Stomach (tissue), 8 donors: ENCODE measurements at regions not wholly inside any gene's neighbourhood (a gene's known extent, or its start where the extent isn't known, plus 50 kb on each side); places are given as distances from the start of the nearest gene placed in this dataset.
"Not testable (repeated sequence)": the region's sequence is repeated elsewhere in the genome, so short reads cannot be mapped to it uniquely, and the experiment has no call there.

Experiments
- DNase-seq, 2 donors: peaks; one replicate each; pipeline versions ENCODE4 v3.0.0 to v3.0.0-alpha.2; 2013 to 2019
- H3K27ac ChIP-seq, 5 donors: fragments of 200-600 bp in 4 of 5; sonication (generic) in 4 of 5; one replicate each; pipeline ENCODE4 v1.5.1; 2013 to 2019; ENCODE audit warnings: mild to moderate bottlenecking in 1 of 5, moderate library complexity in 1 of 5
- H3K27me3 ChIP-seq, 3 donors: fragments of 200-600 bp; sonication (generic); one replicate each; pipeline ENCODE4 v1.5.1; 2017 to 2019; ENCODE audit warnings: mixed run types in 1 of 3
- H3K36me3 ChIP-seq, 4 donors: fragments of 200-600 bp; sonication (generic); 1 replicate in 3 of 4; 2 replicates in 1 of 4; pipeline ENCODE4 v1.5.1; 2016 to 2019
- H3K4me1 ChIP-seq, 4 donors: fragments of 200-600 bp; sonication (generic); one replicate each; pipeline ENCODE4 v1.5.1; 2016 to 2019
- H3K4me3 ChIP-seq, 4 donors: fragments of 200-600 bp; sonication (generic) in 3 of 4; one replicate each; pipeline ENCODE4 v1.5.1; 2016 to 2019; ENCODE audit warnings: mild to moderate bottlenecking in 1 of 4
- H3K9me3 ChIP-seq, 4 donors: fragments of 200-600 bp; sonication (generic); one replicate each; pipeline ENCODE4 v1.5.1; 2016 to 2019
- EP300 ChIP-seq: sonication (generic); formaldehyde crosslinking; IDR thresholded peaks from one replicate; pipeline ENCODE4 v1.6.1; 2017; ENCODE audit warnings: antibody characterized with exemption
- POLR2A ChIP-seq, 4 donors: fragments of 450-650 bp; IDR thresholded peaks; one replicate each; pipeline ENCODE4 v1.6.1; 2016; ENCODE audit warnings: antibody characterized with exemption in 4 of 4, control low read depth in 2 of 4, mild to moderate bottlenecking in 1 of 4, moderate library complexity in 1 of 4
- POLR2AphosphoS5 ChIP-seq, 3 donors: sonication (generic); formaldehyde crosslinking; IDR thresholded peaks; one replicate each; pipeline ENCODE4 v1.6.1; 2016; ENCODE audit warnings: antibody characterized with exemption in 3 of 3
- WGBS, 5 donors: extraction: QIAGEN DNeasy Blood & Tissue Kit in 3 of 5; methylation state at CpG; one replicate each; pipeline versions ENCODE4 v1.1.5 to v1.1.7; 2013 to 2018; 5-methylcytosine and 5-hydroxymethylcytosine counted together
- intact Hi-C: fragments of 100-400 bp; cut with DNase I; formaldehyde crosslinking; loops from one replicate; pipeline ENCODE4 v1.15.1; 2023; ENCODE audit warnings: low total_unique reads
- TF ChIP-seq, protein P1 (sequence below), 7 experiments: fragments of 450-650 bp in 4 of 7; fragments of 200-600 bp in 3 of 7; sonication (generic) in 3 of 7; IDR thresholded peaks; one replicate each; pipeline ENCODE4 v1.5.1; 2016 to 2019; ENCODE audit warnings: antibody characterized with exemption in 7 of 7, control low read depth in 2 of 7, mild to moderate bottlenecking in 1 of 7
- donor health status: healthy with polysubstance abuse.
- donor health status: Bipolar disorder and iron deficiency.
- donor health status: healthy.

DNA sequence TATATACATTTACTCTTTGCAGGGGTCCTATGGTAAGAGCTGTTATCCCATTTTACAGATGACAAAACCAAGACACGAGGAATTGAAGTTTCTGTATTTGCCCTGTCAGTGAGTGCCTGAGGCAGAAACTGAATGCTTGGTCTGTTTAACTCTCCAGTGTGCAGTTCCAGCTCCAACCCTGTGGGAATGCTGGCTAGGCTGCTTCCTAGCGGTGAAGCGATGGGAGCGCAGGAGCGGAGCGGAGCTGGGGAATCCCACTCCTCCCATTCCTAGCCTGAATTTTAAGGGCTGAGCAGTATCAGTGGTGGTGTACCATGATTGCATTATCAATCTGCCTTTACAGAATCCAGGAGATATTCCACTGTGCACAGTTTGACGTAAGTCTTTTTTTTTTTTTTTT lies 202.3 kb downstream of the LRRC70 start:
- 84 to 92% (median 90%) methylated on average over 7 of the region's 7 CpGs for WGBS, 5 donors
- Histone ChIP-seq H3K9me3 (no peaks in the 10 kb centered on the region), H3K4me3 (no peak overlapping the region), H3K4me1 (no peaks in the 10 kb centered on the region), H3K27ac (no peak overlapping the region), H3K36me3 (no peaks in the 10 kb centered on the region), H3K27me3 (no peaks in the 10 kb centered on the region)
- intact Hi-C loops = no loop called here
- DNase-seq = no peak
- TF ChIP-seq POLR2A (IDR thresholded peaks at IDR 0.05) = no peak
- TF ChIP-seq, protein P1, sequence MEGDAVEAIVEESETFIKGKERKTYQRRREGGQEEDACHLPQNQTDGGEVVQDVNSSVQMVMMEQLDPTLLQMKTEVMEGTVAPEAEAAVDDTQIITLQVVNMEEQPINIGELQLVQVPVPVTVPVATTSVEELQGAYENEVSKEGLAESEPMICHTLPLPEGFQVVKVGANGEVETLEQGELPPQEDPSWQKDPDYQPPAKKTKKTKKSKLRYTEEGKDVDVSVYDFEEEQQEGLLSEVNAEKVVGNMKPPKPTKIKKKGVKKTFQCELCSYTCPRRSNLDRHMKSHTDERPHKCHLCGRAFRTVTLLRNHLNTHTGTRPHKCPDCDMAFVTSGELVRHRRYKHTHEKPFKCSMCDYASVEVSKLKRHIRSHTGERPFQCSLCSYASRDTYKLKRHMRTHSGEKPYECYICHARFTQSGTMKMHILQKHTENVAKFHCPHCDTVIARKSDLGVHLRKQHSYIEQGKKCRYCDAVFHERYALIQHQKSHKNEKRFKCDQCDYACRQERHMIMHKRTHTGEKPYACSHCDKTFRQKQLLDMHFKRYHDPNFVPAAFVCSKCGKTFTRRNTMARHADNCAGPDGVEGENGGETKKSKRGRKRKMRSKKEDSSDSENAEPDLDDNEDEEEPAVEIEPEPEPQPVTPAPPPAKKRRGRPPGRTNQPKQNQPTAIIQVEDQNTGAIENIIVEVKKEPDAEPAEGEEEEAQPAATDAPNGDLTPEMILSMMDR (IDR thresholded peaks at IDR 0.05) = no peak
- TF ChIP-seq POLR2AphosphoS5 (IDR thresholded peaks at IDR 0.05) = no peak
- TF ChIP-seq EP300 = no peak

DNA sequence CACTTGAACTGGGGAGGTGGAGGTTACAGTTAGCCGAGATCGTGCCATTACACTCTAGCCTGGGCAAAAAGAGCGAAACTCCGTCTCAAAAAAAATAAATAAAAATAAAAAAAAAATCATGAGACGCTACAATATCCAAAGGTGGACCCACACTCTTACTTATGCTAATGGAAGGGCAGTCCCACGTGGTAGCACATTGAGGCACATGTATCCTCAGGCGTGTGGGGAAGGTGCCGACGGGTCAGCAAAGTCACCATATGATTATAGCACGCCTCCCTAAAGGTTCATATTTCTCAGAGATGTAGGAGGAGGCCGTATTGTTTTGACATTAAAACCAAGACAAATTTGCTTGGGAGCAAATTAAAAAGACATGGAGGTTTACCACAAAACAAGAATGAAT lies 201.6 kb downstream of the LRRC70 start:
- Histone ChIP-seq H3K9me3 (no peaks in the 10 kb centered on the region), H3K4me1 (no peaks in the 10 kb centered on the region), H3K4me3 (no peak overlapping the region), H3K27ac (no peak overlapping the region), H3K36me3 (no peaks in the 10 kb centered on the region), H3K27me3 (no peaks in the 10 kb centered on the region)
- intact Hi-C loops = no loop called here
- DNase-seq = no peak
- TF ChIP-seq, protein P1 (IDR thresholded peaks at IDR 0.05) = no peak
- TF ChIP-seq POLR2A (IDR thresholded peaks at IDR 0.05) (no peak), POLR2AphosphoS5 (IDR thresholded peaks at IDR 0.05) (no peak), EP300 (no peak)
- WGBS, 5 donors = 86 to 90% (median 89%) methylated on average over 11 of the region's 11 CpGs

DNA sequence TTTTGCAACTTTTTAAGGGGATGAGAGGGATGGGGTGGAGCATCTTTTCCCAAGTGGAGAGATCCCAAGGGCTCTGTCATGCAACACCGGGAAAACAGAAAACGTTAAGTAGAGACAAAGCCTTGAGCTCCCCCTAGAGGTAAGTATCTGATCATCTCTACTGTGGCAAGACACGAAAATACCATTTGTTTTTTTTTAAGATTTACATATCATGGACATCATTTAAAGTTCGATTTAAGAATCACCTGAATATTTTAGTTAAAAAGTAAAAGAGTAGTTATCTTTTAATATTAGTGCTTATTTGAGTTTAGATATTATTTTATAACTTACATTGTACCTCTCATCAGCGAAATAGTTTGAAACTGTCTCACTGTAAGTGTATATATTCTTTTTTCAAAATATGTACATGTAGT lies 200.4 kb downstream of the LRRC70 start:
- Histone ChIP-seq H3K9me3 (no peaks in the 10 kb centered on the region), H3K4me3 (no peak overlapping the region), H3K4me1 (no peaks in the 10 kb centered on the region), H3K27ac (no peak overlapping the region), H3K27me3 (no peaks in the 10 kb centered on the region), H3K36me3 (no peaks in the 10 kb centered on the region)
- DNase-seq = peak in 1 of 2 donors; percentile 77
- TF ChIP-seq POLR2A (IDR thresholded peaks at IDR 0.05) (no peak), EP300 (no peak)
- TF ChIP-seq, protein P1 (IDR thresholded peaks at IDR 0.05) = peak in 5 of 7 experiments; percentile 35 to 55 (median 46)
- WGBS, 5 donors = 18 to 22% (median 22%) methylated on average over 5 of the region's 5 CpGs
- intact Hi-C loops = no loop called here

DNA sequence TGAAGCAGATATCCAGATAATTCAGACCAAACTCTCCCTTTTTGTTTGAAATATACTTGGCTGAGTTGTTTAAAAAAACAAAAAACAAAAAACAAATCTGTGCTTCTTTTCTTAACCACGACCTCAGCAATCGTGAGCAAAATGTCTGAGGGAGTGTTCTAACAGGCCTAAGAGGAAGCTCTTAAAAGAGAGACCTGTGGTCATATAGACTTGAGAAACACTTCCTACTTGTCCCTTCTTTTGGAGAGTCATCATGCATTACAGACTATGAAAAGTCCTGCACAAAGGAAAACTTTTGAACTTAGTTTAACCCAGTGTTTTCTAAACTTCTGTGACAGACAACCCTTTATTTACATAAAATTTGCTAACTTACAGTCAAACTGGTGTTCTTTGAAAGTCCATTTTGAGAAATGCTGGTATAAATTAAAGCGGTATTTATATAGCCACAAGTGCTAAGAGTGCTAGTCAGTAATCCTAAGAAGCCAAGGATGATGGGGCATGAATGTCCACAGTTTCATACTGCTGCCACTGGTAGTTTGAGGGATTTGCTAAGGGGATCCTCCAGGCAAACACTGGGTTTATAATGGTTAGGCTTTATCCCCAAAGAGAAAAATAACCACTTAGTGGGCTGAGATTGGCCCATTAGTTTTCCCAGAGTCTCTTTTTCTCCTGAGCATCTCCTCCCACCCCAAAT lies 199.8 kb downstream of the LRRC70 start:
- no peak for DNase-seq
- WGBS, 5 donors = 53 to 68% (median 57%) methylated on average over 3 of the region's 3 CpGs
- Histone ChIP-seq H3K36me3 (no peaks in the 10 kb centered on the region), H3K4me1 (no peaks in the 10 kb centered on the region), H3K27me3 (no peaks in the 10 kb centered on the region), H3K27ac (no peak overlapping the region), H3K9me3 (no peaks in the 10 kb centered on the region), H3K4me3 (no peak overlapping the region)
- TF ChIP-seq POLR2AphosphoS5 (IDR thresholded peaks at IDR 0.05) = no peak
- TF ChIP-seq, protein P1 (IDR thresholded peaks at IDR 0.05) = no peak
- intact Hi-C loops = no loop called here

DNA sequence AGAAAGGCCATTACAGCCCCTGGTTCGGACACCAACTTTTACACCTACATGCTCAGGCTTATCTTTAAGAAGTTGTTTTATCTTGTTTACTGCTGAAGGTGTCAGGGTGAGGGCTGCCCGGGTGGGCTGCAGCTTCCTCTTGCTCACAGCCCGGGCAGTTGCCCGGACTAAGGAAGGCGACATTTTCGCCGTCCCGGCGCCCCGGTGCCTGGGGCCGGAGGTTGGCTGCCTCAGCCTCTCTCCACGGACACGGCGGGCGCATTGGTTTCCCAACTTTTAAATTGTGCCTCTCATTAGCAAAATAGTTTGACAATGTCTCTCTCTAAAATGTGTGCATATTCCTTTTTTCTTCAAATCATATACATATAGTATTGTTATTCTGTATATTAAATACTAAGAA lies 198.5 kb downstream of the LRRC70 start:
- WGBS, 5 donors = 83 to 88% (median 87%) methylated on average over 15 of the region's 15 CpGs
- H3K27ac ChIP-seq, H3K4me3 ChIP-seq, H3K36me3 ChIP-seq, H3K27me3 ChIP-seq, H3K4me1 ChIP-seq, DNase-seq, H3K9me3 ChIP-seq, intact Hi-C loops: not testable (repeated sequence)

DNA sequence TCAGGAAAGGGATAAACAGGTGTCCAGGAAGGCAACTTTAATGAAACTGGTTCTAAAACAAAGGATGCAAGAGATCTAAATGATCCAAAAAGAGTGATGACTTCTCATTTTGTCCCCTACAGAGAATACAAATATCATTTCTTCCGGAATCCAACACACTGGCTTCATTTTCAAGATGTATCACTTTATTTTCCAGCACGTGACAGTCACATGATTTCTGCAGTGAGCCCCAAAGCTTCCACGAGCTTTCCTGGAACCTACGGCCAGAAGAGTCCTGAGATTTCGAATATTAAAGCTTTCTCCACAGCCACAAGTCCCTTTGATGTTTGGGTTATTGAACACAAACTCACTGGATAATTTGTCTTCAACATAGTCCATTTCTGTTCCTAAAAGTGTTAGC lies 198.0 kb downstream of the LRRC70 start:
- H3K4me1 ChIP-seq, DNase-seq, H3K27me3 ChIP-seq, H3K9me3 ChIP-seq, intact Hi-C loops, H3K4me3 ChIP-seq, H3K27ac ChIP-seq, H3K36me3 ChIP-seq: not testable (repeated sequence)
- WGBS, 5 donors = 80 to 89% (median 87%) methylated on average over 5 of the region's 5 CpGs
